GM04504 (cell line): ENCODE measurements at regions not wholly inside any gene's neighbourhood (a gene's known extent, or its start where the extent isn't known, plus 50 kb on each side); places are given as distances from the start of the nearest gene placed in this dataset.
A peak's percentile ranks its signal among the peaks of the same experiment; 100 is the strongest.
"Not testable (repeated sequence)": the region's sequence is repeated elsewhere in the genome, so short reads cannot be mapped to it uniquely, and the experiment has no call there.

Source experiments
- DNase-seq: peaks from one replicate; pipeline ENCODE4 v3.0.0-alpha.2; 2012; ENCODE audit warnings: low read depth

- DNase-seq, result peak; percentile 73
Measured at GRCh38 chr2:173550143-173550542, 195.5 kb downstream of the CDCA7 start.

- no peak for DNase-seq
Measured at GRCh38 chr2:173552531-173552930, 197.9 kb downstream of the CDCA7 start.

GRCh38 chr2:173553593-173553992 is 198.9 kb downstream of the CDCA7 start:
- peak; percentile 25 for DNase-seq

- no peak for DNase-seq
Measured at GRCh38 chr2:173555833-173556232, 201.2 kb downstream of the CDCA7 start.

- DNase-seq, result no peak
Measured at GRCh38 chr2:173556816-173557215, 202.1 kb downstream of the CDCA7 start.

GRCh38 chr2:173557497-173557896 is 202.8 kb downstream of the CDCA7 start:
- no peak for DNase-seq

GRCh38 chr2:173567493-173567892 is 212.8 kb downstream of the CDCA7 start:
- DNase-seq, result no peak

- DNase-seq, result no peak
Measured at GRCh38 chr2:173568054-173568453, 213.4 kb downstream of the CDCA7 start.

- DNase-seq, result no peak
Measured at GRCh38 chr2:173571021-173571821, 216.5 kb downstream of the CDCA7 start.

- DNase-seq, result no peak
Measured at GRCh38 chr2:173571887-173572680, 217.4 kb downstream of the CDCA7 start.

GRCh38 chr2:173572848-173573247 is 218.2 kb downstream of the CDCA7 start:
- DNase-seq, result no peak

GRCh38 chr2:173573782-173574181 is 219.1 kb downstream of the CDCA7 start:
- not testable (repeated sequence) for DNase-seq

- DNase-seq, result no peak
Measured at GRCh38 chr2:173574324-173575112, 219.8 kb downstream of the CDCA7 start.

GRCh38 chr2:173578404-173579107 is 223.9 kb downstream of the CDCA7 start:
- no peak for DNase-seq

- no peak for DNase-seq
Measured at GRCh38 chr2:173580351-173580750, 225.7 kb downstream of the CDCA7 start.

GRCh38 chr2:173580956-173581355 is 226.3 kb downstream of the CDCA7 start:
- DNase-seq, result no peak

GRCh38 chr2:173583196-173583595 is 228.5 kb downstream of the CDCA7 start:
- DNase-seq, result no peak

GRCh38 chr2:173584000-173584399 is 229.3 kb downstream of the CDCA7 start:
- DNase-seq, result no peak

GRCh38 chr2:173584676-173585458 is 230.2 kb downstream of the CDCA7 start:
- no peak for DNase-seq

- no peak for DNase-seq
Measured at GRCh38 chr2:173588931-173589369, 234.3 kb downstream of the CDCA7 start.
